ENCODE measurements at regions not wholly inside any gene's neighbourhood (a gene's known extent, or its start where the extent isn't known, plus 50 kb on each side); places are given as distances from the start of the nearest gene placed in this dataset.

- no peak for TF ChIP-seq ZNF112 (tag by site-specific recombination; IDR thresholded peaks at IDR 0.05)
- no peak for TF ChIP-seq ZNF692 (tag by site-specific recombination; IDR thresholded peaks at IDR 0.05)
- TF ChIP-seq, protein P1, sequence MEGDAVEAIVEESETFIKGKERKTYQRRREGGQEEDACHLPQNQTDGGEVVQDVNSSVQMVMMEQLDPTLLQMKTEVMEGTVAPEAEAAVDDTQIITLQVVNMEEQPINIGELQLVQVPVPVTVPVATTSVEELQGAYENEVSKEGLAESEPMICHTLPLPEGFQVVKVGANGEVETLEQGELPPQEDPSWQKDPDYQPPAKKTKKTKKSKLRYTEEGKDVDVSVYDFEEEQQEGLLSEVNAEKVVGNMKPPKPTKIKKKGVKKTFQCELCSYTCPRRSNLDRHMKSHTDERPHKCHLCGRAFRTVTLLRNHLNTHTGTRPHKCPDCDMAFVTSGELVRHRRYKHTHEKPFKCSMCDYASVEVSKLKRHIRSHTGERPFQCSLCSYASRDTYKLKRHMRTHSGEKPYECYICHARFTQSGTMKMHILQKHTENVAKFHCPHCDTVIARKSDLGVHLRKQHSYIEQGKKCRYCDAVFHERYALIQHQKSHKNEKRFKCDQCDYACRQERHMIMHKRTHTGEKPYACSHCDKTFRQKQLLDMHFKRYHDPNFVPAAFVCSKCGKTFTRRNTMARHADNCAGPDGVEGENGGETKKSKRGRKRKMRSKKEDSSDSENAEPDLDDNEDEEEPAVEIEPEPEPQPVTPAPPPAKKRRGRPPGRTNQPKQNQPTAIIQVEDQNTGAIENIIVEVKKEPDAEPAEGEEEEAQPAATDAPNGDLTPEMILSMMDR (tag by site-specific recombination; IDR thresholded peaks at IDR 0.05): no peak
- no peak for TF ChIP-seq ZNF140 (tag by site-specific recombination; IDR thresholded peaks at IDR 0.05)
- no peak for TF ChIP-seq ZNF560 (tag by site-specific recombination; IDR thresholded peaks at IDR 0.05; ENCODE audit: borderline replicate concordance)
- TF ChIP-seq ZNF335 (tag by site-specific recombination; conservative IDR thresholded peaks at IDR 0.05): no peak
- TF ChIP-seq ZNF114 (tag by site-specific recombination; IDR thresholded peaks at IDR 0.05): no peak
- TF ChIP-seq ZXDB (tag by site-specific recombination; IDR thresholded peaks at IDR 0.05): no peak
- TF ChIP-seq ZNF146 (tag by site-specific recombination; IDR thresholded peaks at IDR 0.05): no peak
- TF ChIP-seq REST (tag by site-specific recombination; IDR thresholded peaks at IDR 0.05): no peak
- no peak for TF ChIP-seq ZNF449 (tag by site-specific recombination; IDR thresholded peaks at IDR 0.05)
- TF ChIP-seq ZBTB7A (tag by site-specific recombination; IDR thresholded peaks at IDR 0.05; ENCODE audit: low read depth): no peak
- TF ChIP-seq, protein P2, sequence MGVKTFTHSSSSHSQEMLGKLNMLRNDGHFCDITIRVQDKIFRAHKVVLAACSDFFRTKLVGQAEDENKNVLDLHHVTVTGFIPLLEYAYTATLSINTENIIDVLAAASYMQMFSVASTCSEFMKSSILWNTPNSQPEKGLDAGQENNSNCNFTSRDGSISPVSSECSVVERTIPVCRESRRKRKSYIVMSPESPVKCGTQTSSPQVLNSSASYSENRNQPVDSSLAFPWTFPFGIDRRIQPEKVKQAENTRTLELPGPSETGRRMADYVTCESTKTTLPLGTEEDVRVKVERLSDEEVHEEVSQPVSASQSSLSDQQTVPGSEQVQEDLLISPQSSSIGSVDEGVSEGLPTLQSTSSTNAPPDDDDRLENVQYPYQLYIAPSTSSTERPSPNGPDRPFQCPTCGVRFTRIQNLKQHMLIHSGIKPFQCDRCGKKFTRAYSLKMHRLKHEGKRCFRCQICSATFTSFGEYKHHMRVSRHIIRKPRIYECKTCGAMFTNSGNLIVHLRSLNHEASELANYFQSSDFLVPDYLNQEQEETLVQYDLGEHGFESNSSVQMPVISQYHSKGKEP (tag by site-specific recombination; IDR thresholded peaks at IDR 0.05): no peak
- no peak for TF ChIP-seq ZNF184 (tag by site-specific recombination; IDR thresholded peaks at IDR 0.05)
Observed at GRCh38 chr9:15111071-15111470, 195.9 kb downstream of the TTC39B start.
